K562 (cell line): ENCODE measurements at regions not wholly inside any gene's neighbourhood (a gene's known extent, or its start where the extent isn't known, plus 50 kb on each side); places are given as distances from the start of the nearest gene placed in this dataset.

ENCODE experiments used
- BRCA1 ChIP-seq, 2 experiments: fragments of 450-650 bp in 1 of 2; sonication (generic) in 1 of 2; formaldehyde crosslinking in 1 of 2; IDR thresholded peaks; 2 replicates each; pipeline versions ENCODE4 v1.5.0 to v1.6.1; 2017 to 2020; ENCODE audit warnings: mild to moderate bottlenecking in 1 of 2, missing genetic modification reagents in 1 of 2
- FOSL1 ChIP-seq: fragments of 200-800 bp; sonication (Bioruptor generic); conservative IDR thresholded peaks from 2 replicates; pipeline ENCODE4 v1.6.1; 2016; ENCODE audit warnings: missing genetic modification characterization, missing compliant biosample characterization
- HDAC8 ChIP-seq: fragments of 450-650 bp; IDR thresholded peaks from 2 replicates; pipeline ENCODE4 v1.6.1; 2016; ENCODE audit warnings: mild to moderate bottlenecking, missing genetic modification characterization, moderate library complexity, missing compliant biosample characterization
- HDGF ChIP-seq: fragments of 450-650 bp; IDR thresholded peaks from 2 replicates; pipeline ENCODE4 v1.6.1; 2016
- HLTF ChIP-seq: fragments of 450-650 bp; IDR thresholded peaks from 2 replicates; pipeline ENCODE4 v1.6.1; 2016
- MYBL2 ChIP-seq, 2 experiments: fragments of 450-650 bp in 1 of 2; sonication (generic) in 1 of 2; formaldehyde crosslinking in 1 of 2; IDR thresholded peaks; 2 replicates each; pipeline versions ENCODE4 v1.6.1 to v1.8.1; 2017 to 2022; ENCODE audit warnings: borderline replicate concordance in 1 of 2, inconsistent platforms in 1 of 2, low read depth in 1 of 2, mild to moderate bottlenecking in 1 of 2, missing genetic modification reagents in 1 of 2, moderate library complexity in 1 of 2
- PTRF ChIP-seq: fragments of 450-650 bp; IDR thresholded peaks from 2 replicates; pipeline ENCODE4 v1.6.1; 2016; ENCODE audit warnings: mild to moderate bottlenecking, missing genetic modification characterization, missing compliant biosample characterization
- TCF3 ChIP-seq: sonication (generic); formaldehyde crosslinking; IDR thresholded peaks from 2 replicates; pipeline ENCODE4 v1.4.0; 2020; ENCODE audit warnings: mild to moderate bottlenecking, missing genetic modification reagents
- ZKSCAN3 ChIP-seq: fragments of 250-450 bp; sonication (Bioruptor Pico); IDR thresholded peaks from 2 replicates; pipeline ENCODE4 v1.4.0; 2020
- ZNF431 ChIP-seq: sonication (generic); formaldehyde crosslinking; IDR thresholded peaks from 2 replicates; pipeline ENCODE4 v1.8.0; 2022; ENCODE audit warnings: mild to moderate bottlenecking, missing genetic modification reagents
- TF ChIP-seq, protein P1 (sequence below), 3 experiments: IDR thresholded peaks in 2 of 3; conservative IDR thresholded peaks in 1 of 3; 2 replicates each; pipeline ENCODE4 v1.5.1; 2011 to 2012; ENCODE audit warnings: low read length in 3 of 3, mild to moderate bottlenecking in 3 of 3, control low read depth in 2 of 3, improper control_type of control experiment in 1 of 3, inconsistent platforms in 1 of 3, low read depth in 1 of 3, mixed read lengths in 1 of 3, moderate library complexity in 1 of 3; ENCODE audit not compliant: insufficient read depth in 2 of 3

DNA sequence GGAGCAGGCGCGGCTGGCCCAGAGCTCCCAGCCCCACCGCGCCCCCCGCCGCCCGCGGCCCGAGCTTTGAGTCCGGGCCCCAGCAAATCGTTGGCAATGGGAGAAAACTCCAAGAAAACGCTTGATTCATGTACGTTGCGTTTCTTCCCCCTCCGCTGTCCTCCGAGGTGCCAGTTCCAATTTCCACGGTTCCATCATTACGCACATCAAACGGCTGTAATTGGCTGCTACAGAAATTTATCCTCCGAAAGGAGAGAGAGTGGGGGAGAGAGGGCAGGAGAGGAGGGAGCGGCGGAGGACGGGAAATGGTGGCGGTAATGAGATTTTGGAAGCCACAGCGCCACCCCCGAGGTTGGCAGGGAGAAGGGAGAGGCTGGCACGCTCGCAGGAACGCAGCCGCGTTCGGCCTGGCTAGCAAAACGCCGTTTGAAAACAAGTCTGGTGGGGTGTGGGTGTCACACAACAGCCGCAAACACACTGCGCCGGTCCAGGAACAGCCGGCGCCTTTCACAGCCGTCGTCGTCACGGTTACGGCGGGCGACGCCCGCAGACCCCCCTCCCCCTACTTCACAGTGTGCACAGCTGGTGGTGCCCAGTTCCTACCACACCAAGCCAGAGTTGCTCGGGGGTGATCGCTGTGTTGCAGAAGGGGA is 57.5 kb downstream of the UNCX start:
- no peak for TF ChIP-seq BRCA1 (IDR thresholded peaks at IDR 0.05)
- no peak for TF ChIP-seq BRCA1 (CRISPR knock-in tag; IDR thresholded peaks at IDR 0.05)
- no peak for TF ChIP-seq MYBL2 (IDR thresholded peaks at IDR 0.05; ENCODE audit: low read depth)
- TF ChIP-seq MYBL2 (CRISPR knock-in tag; IDR thresholded peaks at IDR 0.05; ENCODE audit: borderline replicate concordance): no peak
- no peak for TF ChIP-seq HDAC8
- TF ChIP-seq, protein P1, sequence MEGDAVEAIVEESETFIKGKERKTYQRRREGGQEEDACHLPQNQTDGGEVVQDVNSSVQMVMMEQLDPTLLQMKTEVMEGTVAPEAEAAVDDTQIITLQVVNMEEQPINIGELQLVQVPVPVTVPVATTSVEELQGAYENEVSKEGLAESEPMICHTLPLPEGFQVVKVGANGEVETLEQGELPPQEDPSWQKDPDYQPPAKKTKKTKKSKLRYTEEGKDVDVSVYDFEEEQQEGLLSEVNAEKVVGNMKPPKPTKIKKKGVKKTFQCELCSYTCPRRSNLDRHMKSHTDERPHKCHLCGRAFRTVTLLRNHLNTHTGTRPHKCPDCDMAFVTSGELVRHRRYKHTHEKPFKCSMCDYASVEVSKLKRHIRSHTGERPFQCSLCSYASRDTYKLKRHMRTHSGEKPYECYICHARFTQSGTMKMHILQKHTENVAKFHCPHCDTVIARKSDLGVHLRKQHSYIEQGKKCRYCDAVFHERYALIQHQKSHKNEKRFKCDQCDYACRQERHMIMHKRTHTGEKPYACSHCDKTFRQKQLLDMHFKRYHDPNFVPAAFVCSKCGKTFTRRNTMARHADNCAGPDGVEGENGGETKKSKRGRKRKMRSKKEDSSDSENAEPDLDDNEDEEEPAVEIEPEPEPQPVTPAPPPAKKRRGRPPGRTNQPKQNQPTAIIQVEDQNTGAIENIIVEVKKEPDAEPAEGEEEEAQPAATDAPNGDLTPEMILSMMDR (IDR thresholded peaks at IDR 0.05 in 2 of 3, conservative IDR thresholded peaks at IDR 0.05 in 1 of 3; ENCODE audit: insufficient read depth in 2 of 3, low read depth in 1 of 3, low read length in 3 of 3): no peak
- TF ChIP-seq PTRF: no peak
- no peak for TF ChIP-seq FOSL1
- TF ChIP-seq ZKSCAN3 (CRISPR knock-in tag): no peak
- no peak for TF ChIP-seq ZNF431 (CRISPR knock-in tag)
- no peak for TF ChIP-seq TCF3 (CRISPR knock-in tag)
- TF ChIP-seq HLTF: no peak
- TF ChIP-seq HDGF: no peak
